Epithelial cell of prostate (primary cell): ENCODE measurements at regions not wholly inside any gene's neighbourhood (a gene's known extent, or its start where the extent isn't known, plus 50 kb on each side); places are given as distances from the start of the nearest gene placed in this dataset.

Experiments used
- DNase-seq: peaks from one replicate; pipeline ENCODE4 v3.0.0-alpha.2; 2011; ENCODE audit warnings: low read depth, low spot score
- H3K27ac ChIP-seq: fragments of 450-650 bp; 2 replicates; pipeline ENCODE4 v1.5.1; 2017; ENCODE audit warnings: mild to moderate bottlenecking

DNA sequence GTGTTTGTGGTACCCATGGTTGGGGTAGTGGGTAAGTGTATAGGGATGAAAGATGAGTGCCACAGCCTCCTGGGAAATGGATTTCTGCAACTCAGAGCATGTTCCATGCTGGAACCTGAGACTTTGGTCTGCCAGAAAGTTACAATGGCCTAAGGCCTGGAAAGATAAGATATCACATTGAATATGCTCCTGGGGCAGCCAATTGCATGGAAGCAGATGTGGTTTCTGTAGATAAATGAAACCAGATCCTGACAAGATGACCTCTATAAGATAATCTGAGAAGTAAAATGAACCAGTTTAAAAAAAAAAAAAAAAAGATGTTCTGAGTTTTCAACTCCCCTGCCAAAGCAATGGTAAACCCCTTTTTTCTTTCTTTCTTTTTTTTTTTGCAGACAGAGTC lies 91.4 kb upstream of the NCK2 start:
- H3K27ac ChIP-seq, result no peak overlapping the region
- no peak for DNase-seq

DNA sequence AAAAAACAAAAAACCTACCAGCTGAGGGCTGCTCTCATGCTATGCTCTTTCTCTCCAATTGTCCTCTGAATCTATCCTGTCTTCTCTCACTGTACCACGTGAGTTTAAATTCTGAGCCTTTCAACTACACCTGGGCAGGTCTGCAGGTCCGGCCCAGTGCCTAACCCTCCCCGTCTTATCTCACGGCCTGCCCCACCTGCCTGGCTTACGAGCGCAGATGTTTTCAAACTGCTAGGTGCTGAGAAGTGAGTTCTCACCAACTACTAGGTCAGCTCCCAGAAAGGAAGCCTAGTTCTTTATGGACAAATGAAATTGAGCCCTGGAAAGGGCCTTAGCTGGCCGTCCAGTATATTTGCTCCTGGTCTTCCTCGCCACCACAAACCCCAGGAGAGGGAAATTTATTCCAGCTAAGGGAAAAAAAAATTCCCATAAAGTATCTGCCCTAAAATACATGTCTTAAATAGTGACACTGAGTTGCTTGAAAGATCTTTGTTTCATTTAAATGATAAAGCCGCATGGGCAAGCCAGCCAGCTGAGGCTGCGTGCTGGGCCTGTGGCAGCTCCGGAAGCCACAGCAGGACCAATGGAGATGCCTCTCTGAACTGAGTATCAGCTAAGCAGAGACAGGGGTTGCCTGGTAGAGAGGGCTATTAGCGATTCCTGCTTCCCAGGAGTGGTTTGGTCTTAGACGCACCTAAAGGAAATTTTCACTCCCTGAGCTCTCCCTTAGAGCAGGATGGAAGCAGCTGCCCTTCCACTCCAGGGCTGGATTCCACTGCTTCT lies 92.5 kb upstream of the NCK2 start:
- H3K27ac ChIP-seq, result no peak overlapping the region
- DNase-seq, result no peak

DNA sequence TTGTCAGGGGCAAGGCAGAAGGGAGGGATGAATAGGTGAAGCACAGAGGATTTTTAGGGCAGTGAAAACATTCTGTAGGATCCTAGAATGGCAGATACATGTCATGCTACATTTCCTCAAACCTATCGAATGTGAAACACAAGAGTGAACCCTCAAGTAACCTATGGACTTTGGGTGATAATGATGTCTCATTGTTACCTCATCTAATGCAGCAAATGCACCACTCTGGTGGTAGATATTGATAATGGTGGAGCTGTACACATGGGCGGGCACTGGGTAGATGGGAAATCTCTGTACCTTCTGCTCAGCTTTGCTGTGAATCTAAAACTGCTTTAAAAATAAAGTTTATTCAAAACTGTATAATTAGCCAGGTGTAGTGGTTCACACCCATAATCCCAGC lies 95.2 kb upstream of the NCK2 start:
- DNase-seq, result no peak
- H3K27ac ChIP-seq, result no peak overlapping the region

DNA sequence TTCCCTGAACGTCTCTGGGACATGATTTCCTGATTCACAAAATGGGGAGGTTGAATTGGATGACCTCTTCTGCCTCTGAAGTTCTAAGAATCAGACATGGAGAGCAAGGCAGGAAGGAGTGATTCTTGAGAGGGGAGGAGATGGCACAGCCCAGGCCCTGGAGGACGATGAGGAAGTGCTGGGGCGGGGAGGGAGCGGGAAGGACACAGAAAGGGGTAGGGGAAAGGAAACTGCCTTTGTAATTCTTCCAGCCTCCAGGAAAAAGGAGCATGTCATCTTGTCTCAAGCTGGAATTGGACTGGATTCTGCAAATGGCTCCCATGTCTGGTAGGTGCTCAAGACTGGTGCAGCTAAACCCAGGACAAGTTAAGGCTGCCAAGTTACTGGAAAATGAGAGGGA lies 97.0 kb upstream of the NCK2 start:
- no peak overlapping the region for H3K27ac ChIP-seq
- DNase-seq, result no peak

DNA sequence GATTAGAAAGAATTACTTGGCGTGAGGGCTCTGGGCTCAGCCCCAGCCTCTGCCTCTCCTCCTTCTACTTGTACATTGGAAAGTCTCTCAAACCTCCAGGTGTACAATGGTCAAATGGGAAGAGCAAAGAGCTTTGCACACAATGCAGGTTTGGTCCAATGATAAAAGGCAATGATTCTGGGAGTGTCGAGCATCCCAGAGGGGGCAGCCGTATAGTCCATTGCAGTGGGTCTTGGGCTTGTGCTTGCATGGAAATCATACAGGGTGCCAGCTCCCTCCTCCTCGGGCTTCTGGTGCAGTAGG lies 98.0 kb upstream of the NCK2 start:
- DNase-seq, result no peak
- H3K27ac ChIP-seq, result no peak overlapping the region

DNA sequence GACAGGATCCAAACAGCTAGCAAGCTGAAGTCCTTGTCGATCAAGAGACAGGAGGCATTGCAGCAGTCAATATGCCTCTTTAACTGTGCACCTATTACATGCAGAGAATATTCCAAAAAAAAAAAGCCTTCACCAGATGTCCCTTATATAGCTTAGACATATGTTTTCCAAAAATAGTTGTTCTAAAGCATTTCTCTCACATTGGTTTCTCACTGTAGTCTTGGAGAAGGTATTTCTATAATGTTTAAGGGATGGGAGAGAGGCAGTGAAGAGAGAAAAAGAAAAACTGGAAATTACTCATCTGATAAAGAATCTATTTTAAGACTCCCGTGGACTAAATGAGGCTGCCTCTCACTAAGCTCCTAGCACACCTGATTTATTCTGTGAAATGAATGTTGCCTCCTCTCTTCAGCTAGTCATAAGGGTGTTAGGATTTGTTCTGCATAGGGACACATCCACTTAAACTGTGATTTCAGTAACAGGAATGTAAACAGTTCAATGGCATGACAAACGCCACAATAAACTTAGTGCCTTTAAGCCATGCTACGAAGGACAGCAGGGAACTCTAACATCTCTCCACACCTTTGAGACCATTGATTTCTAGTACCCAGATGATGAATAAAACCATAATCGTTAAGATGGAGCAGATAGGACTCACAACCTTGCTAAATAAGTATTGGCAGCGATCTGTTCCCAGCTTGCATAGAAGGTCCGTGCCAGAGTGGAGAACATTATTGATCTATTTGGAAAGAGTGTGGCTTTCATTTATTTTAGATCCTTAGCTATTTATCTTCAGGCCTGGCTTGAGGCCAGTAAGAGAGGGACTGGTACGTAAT lies 98.6 kb upstream of the NCK2 start:
- no peak for DNase-seq

DNA sequence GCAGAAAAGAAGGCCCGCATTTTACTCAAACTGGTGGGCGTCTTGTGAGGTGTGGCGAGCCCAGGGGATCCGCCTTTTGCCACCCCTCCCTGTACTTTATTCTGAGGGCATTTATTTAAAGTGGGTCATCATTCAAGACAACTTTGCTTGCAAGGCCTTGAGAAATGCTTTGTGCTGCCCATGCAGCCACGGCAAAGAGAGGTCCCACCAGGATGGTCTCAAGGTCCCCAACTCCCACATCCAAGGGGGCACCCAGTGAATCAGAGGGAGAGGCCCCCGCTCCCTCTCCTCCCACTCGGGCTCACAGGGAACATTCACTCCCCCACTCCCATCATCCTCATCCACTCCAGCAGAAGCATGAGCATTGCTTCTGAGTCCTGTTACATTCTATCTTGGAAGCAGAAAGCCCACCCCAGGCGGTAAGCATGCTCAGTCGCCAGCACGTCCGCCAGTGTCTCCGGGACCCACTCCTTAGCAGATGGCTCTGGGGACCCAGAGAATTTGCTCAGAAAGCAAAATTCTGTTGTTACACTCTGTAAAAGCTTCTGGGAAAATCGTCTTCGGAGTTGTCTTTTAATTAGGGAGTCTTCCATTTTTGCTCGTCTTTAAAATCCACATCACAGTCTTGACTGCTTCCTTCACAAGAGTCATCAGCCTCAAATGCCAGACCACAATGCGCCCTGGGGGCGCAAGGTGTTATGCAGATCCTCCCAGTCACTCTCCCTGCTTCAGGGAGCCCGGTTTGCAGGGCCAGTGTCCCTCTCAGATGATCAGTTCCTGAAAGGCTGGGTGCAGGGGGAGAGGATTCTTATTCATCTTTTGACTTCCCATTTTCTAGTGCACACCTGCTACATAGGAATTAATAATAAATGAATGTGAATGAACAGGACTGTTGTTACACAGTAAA lies 99.4 kb upstream of the NCK2 start:
- no peak for DNase-seq
- no peak overlapping the region for H3K27ac ChIP-seq

More for the DNA sequence above, 98.6 kb upstream of the NCK2 start:
- no peak overlapping the region for H3K27ac ChIP-seq

DNA sequence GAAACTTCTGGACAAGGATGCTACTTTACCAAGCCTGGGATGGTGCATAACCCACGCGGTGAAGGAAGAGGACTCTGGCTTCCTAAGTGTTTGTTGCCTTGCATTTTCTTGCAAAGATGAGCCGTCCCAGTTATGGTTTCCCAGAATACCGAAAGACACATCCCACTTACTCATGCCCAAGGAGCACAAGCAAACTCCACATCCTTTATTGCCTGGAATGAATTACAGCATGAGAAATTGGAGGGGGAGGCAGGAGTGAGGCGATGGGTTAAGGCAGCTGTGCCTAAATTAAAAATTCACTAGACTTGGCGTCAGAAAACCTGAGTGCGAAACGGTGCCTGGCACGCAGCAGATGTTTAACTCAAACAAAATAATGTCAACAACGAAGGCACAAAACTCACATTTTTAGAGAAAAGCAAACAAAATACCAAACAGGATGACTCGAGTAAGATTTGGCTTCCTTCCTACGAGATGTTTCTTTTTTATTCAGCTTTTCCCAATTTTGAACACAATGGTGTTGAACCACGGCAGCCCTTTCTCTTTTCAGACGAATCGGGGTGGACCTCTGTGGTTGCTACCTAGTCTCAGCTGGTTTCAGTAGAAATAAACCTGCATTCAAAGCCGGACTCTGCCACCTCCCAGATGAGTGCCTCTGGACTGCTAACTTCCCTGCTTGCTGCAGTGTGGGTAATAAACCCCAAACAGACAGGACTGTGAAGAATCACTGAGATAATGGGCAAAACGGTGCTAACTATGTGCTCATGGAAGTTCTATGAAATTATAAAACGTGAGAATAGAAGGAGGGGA lies 100.3 kb upstream of the NCK2 start:
- no peak for DNase-seq
- H3K27ac ChIP-seq, result no peak overlapping the region

DNA sequence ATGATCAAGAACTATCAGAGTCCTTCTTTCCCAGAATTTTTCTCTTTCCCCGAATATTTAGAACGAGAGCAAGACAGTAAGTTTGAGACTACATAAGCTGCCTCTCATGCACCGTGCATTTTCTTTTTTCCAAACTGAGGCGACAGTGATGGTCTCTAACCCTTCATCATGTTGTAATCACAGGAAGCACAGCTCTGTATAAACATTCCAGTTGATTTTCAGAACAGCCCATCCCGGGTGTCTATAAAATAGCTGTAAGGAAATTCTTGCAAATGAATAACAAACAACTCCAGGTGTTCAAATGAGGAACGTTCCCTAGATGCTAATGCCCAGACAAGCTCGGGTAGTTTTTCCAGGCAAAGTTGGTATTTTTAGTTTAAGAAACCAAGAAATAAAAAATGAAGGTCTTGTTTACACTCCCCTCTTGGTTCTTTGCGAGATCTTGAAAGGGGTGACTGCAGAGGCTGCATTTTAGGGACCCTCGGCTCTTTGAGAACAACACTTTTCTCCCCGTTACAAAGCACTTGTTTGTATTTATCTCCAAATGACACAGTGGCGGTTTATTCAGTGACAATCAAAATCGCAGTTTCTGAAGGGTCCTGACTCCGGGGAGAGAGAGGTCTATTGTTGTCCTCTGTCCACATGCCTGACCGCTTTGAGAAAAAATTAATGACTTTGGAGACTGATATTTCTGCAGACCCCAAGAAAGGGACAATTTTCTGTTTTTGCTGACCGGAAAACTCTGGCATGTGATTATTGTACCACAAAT lies 101.1 kb upstream of the NCK2 start:
- no peak overlapping the region for H3K27ac ChIP-seq
- DNase-seq, result no peak

DNA sequence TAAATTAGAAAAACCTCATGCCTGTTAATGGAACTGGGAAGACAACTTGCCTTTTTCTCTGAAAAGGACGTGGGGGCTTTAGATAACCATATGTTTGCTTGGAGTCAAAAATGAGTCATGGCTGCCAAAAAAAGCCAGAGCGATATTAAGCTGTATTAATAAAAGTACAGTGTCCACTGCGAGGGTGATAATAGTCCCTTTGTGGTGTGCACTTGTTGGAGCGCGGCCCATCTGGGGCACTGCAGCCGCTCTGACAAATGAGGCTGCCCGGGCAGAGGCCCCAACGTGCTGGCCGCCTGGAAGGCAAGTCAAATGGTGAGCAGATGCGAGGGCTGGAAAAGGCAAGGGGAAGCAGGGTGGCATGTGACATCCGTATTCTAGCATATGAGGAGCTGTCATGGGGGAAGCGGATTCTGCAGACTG lies 103.3 kb upstream of the NCK2 start:
- no peak overlapping the region for H3K27ac ChIP-seq
- no peak for DNase-seq

DNA sequence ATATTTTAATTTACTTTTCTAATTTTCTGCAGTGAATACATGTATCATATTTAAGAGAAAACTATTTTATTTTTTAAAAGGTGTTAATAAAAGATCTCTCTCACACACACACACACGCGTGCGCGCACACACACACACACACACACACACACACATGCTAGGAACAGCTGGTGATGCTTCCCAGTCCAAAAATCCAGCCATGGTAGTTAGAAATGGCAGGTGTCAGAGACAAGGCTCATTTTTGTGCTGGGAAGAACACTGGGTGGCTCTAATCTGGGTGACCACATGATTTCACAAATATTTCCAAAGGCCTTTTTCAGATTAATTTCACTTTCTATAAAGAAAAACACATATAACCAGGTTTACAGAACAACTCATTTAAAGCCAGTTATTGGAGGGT lies 104.5 kb upstream of the NCK2 start:
- no peak for DNase-seq
- no peak overlapping the region for H3K27ac ChIP-seq

DNA sequence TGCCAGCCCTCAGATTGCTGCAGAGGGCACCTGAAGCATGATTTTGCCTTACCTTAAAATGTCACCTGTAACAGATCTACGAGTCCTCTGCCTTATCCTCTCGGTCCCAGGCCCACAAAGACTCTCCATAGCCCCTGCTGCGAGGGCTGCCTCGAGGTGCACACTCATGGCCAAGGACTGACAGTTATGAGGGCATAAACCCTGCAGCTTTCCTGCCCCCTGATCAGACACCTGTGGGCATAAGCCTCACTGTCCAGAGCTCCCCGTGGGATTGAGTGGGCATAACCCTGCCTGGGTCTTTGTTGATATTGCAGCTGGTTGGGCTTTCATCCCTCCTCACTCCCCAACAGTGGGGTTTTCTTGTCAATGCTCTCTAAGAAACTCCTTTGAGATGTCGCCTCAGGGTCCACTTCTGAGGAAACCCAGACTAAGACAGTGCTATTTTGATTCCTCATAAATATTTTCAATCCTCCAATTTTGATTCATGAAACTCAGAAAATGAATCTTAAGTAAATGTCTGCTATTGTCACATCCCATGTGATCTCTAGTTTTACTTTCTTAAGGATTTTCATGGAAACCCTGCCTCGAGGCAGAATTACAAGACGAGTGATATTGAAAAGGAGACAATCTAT lies 108.5 kb upstream of the NCK2 start:
- DNase-seq, result no peak
- H3K27ac ChIP-seq, result no peak overlapping the region

DNA sequence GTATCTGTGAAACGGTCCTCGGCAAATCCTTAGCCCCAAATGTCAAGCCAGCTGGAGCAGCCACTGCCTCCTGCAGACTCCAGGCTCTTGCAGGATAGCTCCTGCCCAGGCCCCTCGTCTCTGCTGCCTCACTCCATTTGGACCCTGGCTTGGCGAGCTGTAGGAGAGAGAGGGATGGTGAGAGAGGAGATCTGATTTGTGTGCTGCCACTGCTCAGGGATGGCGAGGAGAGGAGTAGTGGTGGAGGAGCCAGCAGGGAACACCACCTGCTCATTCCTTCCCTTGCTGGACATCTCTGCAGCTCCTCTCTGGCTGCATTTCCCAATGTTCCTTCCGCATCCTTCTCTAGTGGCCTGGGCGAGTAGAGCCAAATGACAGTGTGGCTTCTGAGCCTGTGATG lies 109.1 kb upstream of the NCK2 start:
- H3K27ac ChIP-seq, result no peak overlapping the region
- no peak for DNase-seq

DNA sequence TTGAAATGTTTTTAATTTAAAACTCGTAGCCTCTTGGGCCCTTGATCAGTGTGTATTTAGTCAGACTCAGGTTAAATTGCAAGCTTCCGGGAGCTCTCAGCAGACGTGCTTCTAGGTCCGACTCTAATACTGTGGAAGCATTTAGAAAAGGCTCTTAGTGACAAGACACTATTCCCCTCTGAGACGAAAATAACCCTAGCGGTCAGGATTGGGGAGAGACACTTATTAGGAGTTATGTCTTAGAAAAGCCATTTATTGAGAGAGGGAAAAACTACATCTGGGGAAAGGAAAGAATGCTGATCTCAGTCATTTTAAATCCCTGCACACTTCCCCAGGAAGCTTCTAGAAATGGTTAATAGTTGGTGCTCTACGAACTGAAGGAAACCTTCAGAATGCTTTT lies 110.5 kb upstream of the NCK2 start:
- no peak overlapping the region for H3K27ac ChIP-seq
- DNase-seq, result no peak

DNA sequence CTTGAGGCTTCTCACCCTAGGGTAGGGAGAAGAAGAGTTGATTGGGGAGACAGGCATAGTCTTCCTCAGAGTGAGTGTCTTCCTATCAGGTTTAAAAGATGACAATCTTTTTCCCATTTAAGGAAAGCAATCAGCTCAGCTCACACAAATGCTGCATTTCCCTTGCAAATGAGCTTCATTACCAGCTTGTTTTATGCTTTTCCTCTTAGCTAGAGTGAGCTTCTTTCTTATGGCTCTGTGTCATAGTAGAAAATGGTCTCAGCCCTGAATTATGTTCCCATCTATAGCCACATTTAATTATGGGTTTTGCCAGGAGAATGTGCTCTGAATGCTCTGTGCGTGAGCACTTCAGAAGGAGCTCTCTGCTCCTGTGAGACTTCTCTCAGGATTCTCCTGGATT lies 112.8 kb upstream of the NCK2 start:
- H3K27ac ChIP-seq, result no peak overlapping the region
- DNase-seq, result no peak

DNA sequence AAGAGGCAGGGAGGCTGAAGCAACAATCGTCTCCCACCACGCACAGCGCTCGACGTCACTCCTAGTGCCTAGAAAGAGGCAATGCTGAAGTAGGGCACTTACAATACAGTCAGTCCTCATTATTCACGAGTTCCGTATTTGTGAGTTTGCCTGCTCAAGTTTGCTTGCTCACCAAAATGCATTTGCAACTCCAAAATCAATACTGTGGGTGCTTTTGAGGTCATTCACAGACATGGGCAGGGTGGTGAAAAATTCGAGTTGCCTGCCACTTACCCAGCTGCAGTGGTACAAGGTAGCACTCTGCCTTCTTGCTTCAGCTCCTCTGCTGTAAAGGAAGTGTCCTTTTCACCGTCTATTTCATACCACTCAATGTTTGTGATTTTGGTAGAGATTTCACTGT lies 113.7 kb upstream of the NCK2 start:
- no peak overlapping the region for H3K27ac ChIP-seq
- DNase-seq, result no peak

DNA sequence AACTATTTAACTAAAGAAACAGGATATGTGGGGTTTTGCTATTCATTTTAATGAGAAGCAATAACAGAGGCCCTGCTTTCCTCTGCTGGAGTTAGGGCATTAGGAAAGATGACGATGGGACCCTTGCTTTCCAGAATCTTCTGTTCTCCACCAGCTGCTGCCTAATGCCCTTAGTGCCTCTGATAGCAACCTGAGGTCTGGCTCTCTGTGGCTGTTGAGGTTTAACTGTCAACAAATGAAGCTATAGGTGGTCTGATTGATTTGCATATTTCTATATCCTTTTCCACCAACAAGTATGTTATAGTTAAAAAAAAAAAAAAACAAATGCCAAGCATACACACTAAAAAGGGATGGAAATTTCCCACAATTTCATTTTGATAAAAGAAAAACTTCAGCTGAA lies 115.1 kb upstream of the NCK2 start:
- H3K27ac ChIP-seq, result no peak overlapping the region
- no peak for DNase-seq

DNA sequence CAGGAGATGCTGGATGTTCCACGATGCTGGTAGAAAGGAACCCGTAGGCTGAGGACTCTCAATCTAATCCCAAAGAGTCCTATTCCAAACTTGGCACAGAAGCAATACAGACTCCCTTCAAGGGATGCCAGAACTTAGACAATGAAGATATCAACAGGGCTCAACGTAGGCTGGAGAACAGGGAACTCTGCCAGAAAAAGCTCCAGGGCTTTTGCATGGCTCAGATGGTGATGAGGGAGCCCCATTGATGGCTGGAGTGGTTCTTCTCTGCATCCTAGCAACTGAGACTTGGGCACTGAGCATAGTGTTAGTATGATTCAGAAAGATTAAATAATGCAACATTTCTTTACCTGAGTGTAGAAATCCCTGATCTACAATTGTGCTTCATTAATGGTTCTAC lies 117.2 kb upstream of the NCK2 start:
- no peak overlapping the region for H3K27ac ChIP-seq
- no peak for DNase-seq

DNA sequence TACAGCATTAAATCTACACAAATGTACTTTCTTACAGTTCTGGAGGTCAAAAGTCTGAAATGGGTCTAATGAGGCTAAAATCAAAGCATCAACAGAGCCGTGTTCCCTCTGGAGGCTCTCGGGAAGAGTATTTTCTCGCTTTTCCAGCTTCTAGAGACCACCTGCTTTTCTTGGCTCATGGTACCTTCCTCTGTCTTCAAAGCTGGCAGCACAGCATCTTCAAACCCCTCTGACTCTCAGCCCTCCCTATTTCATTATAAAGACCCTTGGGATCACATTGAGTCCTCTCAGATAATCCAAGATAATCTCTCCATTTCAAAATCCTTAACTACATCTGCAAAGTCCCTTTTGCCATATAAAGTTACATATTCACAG lies 117.8 kb upstream of the NCK2 start:
- H3K27ac ChIP-seq, result no peak overlapping the region

More for the DNA sequence above, 117.8 kb upstream of the NCK2 start:
- no peak for DNase-seq
